IPS-NIHi11 (cell line): ENCODE measurements at regions not wholly inside any gene's neighbourhood (a gene's known extent, or its start where the extent isn't known, plus 50 kb on each side); places are given as distances from the start of the nearest gene placed in this dataset.
"Not testable (repeated sequence)": the region's sequence is repeated elsewhere in the genome, so short reads cannot be mapped to it uniquely, and the experiment has no call there.

Source experiments
- DNase-seq: peaks from one replicate; pipeline ENCODE4 v3.0.0; 2012; ENCODE audit warnings: mixed read lengths, low spot score

DNA sequence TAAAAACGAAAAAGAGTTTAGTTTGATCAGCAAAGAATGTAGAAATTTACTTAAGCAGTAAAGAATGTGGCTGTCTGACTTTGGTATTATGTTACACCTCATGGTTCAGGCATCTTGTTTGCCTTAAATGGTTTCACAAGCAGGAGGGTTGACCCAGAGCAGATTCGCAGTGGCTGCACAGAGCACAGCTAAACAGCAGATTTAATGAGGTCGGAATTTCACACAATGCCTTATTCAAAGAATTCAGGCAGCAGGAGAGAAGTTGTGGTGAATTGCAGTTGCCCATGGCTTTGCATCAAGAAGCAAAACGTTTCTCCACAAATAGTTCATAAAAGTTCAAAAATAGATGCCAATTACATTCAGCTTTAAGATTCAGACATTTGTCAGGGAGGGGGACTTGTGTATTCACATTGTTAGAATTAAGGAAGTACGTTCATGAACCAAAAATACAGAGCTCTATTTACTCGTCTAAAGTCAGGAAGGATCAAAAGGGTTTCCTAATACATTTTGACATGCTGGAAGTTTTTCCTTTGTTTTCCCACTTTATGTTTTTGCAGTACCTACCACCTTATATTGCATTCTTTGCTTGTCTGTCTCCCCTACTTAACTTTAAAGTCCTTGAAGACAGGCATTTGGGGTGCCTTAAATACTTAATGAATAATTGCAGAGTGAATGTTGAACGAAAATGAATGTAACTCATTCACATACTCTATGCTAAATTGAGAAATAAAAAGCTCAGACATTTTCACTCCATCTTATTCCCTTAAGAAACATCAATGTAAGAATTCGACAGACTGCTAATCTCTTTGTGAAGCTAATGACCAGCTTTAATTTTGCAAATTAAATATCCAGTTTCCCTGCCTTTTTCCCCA, 1163.6 kb upstream of the CITED2 start:
- DNase-seq: peak; percentile 49

DNA sequence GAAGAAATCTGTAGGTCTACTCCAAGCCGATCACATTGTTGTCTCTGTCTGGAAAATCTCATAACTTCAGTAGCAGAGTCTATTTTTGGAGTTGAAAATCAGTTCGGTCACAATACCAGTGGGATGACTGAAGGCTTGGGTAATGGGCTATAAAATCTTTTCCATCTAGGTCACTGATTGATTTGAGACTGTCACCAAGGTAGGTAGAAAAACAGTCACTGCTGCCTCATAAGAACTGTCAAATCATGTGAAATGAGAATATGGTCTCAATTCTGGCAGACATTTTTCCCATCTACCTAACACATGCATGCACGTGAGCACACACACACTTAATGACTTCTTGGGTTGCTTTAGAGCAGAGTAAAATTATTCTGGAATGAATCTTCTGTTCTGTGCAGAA, 1162.8 kb upstream of the CITED2 start:
- DNase-seq: no peak

DNA sequence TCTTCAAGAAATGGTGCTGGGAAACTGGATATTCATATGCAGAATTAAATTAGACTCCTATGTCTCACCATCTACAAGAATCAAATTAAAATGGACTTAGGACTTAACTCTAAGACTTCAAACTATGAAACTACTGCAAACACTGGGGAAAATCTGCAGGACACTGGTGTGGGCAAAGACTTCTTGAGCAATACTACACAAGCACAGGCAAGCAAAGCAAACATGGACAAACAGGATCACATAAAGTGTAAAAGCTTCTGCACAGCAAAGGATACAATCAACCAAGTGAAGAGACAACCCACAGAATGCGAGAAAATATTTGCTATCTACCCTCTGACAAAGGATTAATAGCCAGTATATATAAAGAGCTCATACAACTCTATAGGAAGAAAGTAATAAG, 1161.1 kb upstream of the CITED2 start:
- no peak for DNase-seq

GRCh38 chr6:140533526-140533925, 1159.1 kb upstream of the CITED2 start:
- no peak for DNase-seq

GRCh38 chr6:140504776-140505175, 1130.3 kb upstream of the CITED2 start:
- DNase-seq: no peak

DNA sequence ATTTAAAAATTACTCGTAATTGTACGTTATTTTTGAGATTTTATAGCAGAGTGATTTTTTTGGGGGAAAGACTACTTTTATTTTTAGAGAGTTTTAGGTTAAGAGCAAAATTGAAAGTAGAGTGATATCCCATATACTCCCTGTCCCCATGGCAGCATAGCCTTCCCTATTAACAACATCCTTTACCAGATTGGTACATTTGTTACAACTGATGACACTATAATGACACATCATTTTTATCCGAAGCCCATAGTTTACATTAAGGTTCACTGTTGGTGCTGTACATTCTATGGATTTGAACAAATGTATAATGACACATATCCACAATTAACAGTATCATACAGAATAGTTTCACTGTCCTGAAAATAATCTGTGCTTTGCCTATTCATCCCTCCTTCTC, 1126.4 kb upstream of the CITED2 start:
- no peak for DNase-seq

DNA sequence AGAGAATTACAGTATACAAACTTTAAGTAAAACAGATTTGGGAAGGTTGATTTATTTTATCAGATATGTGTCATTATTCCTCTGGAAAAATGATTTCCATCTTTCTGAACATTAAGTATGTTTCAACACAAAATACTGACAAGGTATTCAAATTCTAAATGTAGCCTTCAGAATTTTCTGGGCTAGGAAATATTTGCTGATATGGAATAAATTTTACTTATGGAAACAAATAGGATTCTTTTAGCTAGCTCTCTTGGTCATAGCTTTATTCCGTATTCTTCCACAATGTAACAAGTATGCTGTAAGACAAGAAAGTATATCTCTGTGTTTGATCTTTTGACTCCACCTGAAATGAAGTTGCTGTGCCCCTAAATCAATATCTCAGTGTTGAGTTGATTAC, 1125.2 kb upstream of the CITED2 start:
- no peak for DNase-seq

- no peak for DNase-seq
These were observed 1120.1 kb upstream of the CITED2 start for GRCh38 chr6:140494321-140495108.

GRCh38 chr6:140493470-140493869, 1119.0 kb upstream of the CITED2 start:
- DNase-seq: not testable (repeated sequence)

GRCh38 chr6:140490081-140490480, 1115.6 kb upstream of the CITED2 start:
- no peak for DNase-seq

DNA sequence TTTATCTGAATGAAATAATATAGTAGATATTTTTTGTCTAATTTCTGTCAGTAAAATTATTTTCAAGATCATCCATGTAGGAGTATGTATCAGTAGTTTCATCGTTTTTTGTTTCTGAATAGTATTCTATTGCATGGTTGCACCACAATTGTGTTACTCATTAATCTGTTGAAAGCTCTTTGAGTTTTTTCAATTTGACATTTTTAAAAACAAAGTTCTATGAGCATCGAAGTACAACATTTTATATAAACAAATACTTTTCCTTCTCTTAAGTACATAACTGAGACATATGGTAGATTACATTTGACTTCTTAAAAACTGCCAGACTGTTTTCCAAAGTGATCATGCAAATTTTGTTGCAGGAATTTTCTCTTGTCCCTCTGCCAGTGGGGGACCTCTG, 1113.1 kb upstream of the CITED2 start:
- no peak for DNase-seq

DNA sequence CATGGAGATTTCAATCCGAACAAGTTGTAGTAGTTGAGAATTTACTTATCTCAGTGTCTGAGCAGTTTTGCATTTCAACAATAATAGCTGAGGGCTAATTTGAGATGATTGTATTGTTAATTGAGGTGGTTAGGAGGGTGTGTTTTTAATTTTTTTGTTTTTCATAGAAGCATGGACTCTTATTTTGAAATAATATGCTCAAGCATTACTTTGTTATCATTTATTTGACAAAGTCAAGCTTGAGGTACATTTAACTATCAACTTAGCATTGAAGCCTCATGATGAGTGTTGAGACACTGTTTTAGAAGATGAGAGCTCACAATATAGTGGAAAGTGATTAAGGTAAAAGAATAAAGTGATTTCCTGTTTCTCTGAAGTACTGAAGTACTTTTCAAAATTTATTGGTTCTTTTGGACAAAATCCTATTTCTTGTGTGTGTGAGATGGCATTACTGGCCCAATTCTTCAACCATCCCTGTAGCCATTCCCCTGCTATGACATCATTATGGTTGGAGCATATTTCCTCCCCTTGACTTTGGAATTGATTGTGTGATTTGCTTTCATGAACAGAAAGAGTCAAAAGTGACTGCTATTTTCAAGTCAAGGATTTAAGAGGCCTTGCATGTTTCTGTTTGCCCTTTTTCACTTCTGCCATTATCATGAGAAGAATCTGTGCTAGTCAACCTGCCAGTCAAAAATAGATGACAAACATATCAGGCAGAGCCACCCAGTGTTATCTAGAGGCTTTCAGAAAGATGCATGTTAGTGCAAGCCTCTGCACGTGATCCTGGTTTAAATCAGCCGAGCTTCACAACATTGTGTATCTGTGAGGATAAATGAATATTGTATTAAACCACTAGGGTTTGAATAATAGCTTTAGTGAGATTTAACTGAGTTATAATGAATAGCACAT, 1112.3 kb upstream of the CITED2 start:
- DNase-seq: no peak

DNA sequence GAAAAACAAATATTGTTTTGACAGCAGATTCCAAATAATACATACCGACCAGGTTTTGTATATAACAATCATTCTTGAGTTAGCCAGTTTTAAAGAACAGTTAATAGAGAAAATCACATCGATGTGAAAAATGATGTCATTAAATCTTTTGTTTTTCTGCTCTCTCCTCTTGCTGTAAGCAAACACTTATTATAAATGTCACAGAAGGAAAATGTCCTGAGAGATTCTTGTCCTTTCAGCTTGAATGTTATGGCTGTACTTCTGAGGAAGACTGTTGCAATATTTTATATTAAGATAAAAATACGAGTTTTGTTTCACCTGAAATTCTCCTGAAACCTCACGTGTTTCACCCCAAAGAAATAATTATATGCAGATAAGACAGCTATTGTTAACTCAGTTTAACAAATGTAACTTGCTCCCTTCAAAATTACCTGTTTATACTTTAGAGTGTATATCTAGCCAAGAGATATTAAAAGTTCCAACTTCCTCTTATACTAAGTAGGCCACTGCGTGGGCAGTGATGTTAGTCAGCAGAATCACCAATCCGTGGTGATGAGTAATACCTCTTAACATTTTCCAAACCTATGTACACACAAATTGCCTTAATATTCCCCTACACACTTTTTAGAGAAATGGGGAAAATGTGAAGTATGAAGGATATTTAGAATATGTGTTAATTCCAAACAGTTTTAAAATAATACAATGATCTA, 1111.4 kb upstream of the CITED2 start:
- peak; percentile 10 for DNase-seq

GRCh38 chr6:140480852-140481251, 1106.4 kb upstream of the CITED2 start:
- no peak for DNase-seq

DNA sequence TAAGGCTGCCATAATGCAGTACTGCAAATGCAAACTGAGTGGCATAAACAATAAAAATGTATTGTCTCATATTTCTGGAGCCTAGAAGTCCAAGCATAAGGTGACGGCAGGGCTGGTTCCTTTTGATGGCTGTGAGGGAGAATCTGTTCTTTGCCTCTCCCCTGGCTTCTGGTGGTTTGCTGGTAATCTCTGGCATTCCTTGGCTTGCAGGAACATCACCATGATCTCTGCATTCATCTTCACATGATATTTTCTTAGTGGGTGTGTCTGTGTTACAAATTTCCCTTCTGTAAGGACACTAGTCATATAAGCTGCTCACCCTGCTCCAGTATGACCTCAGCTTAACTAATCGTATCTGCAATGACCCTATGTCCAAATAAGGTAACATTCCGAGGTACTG, 1104.2 kb upstream of the CITED2 start:
- no peak for DNase-seq

DNA sequence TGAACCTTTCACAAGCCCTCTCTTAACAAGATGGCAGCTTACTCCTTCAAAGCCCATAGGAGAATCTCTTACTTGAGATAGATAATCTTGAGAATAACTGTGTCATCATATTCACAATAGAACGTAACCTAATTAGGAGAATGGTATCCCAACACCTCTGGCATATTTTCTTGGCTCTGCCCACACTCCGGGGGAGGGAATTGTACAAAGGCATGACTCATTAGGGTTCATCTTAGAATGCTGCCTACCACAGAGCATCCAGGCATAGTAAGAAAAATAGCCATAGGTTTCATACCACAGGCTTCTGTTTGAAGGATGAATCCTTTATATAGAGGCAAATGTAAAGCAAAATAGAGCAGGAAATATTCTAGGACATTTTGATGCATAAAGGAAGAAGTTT, 1100.6 kb upstream of the CITED2 start:
- DNase-seq: no peak

DNA sequence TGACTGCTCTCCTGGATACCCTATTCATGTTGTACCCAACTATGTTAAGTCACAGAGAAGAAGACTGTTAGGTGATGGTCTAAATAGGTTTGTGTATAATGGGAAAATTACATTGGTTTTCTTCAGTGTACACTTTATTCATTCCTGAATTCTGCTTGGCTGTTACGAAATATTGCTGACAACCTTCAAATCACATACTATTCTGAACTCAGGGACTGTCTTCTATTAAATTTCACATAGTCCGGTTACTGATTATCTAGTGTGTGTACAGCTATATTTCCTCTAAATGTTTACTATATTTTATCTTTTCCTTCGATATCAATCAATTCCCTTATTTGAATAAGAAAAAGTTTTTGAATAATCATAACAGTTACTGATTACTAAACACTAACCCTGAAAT, 1090.3 kb upstream of the CITED2 start:
- no peak for DNase-seq

GRCh38 chr6:140463312-140463710, 1088.9 kb upstream of the CITED2 start:
- DNase-seq: no peak

DNA sequence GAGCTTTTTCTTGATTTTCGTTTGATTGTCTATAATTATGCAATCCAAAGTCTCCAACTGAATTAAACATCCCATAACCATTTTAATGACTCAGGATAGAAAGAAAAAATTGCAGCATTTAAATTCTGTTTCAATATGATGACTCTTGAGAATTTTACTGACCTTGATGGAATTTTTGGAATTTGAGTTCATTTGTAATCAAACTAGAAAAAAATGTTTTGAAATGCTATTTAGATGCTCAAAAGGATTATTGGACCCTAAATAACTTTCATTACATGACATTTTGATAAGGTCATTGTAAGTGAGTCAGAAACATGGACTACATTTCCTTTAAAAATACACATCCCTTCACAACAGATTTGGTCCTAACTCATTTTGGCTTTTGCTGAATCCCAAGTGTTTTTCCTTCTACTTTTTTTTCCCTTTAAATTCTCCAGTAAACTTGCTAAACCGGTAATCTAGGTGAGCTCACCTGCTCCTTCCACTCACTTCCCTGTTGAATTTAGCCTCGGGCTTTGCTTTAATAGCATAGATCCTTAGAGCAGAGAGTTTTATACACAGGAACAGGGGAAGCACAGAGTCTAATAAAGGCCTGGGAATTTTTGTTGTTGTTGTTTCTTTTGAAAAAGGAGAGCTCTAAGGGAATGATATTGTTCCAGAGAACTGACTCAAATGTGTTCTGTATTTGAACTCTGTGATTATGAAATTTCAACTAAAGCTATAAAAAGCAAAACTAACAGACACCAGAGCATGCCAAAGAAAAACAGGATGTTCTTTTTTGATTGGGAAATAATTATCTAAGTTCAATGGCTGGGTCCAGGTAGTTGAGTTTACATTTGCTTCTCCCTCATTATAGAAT, 1088.2 kb upstream of the CITED2 start:
- peak; percentile 39 for DNase-seq

DNA sequence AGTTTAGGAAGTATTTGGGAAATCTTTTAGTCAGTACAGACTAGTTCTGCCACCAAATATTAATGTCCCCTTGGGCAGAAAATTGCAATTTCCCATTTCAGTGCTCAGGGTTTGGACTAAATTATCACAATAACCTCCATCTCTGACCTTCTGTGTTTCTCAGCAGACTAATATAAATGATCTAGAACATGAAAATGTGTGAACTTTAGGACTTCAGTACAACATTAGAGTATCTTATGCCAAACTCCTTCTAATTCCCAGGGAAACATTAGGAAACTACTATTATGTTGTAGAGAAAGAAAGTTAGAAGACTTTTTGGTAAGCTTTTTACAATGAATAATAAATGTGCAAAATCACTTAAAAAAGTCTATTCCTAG, 1087.6 kb upstream of the CITED2 start:
- no peak for DNase-seq

- no peak for DNase-seq
These were observed 1085.8 kb upstream of the CITED2 start for GRCh38 chr6:140460267-140460666.
